PC-9 (cell line): ENCODE measurements at regions not wholly inside any gene's neighbourhood (a gene's known extent, or its start where the extent isn't known, plus 50 kb on each side); places are given as distances from the start of the nearest gene placed in this dataset.

Source experiments
- CTCF ChIP-seq: fragments of 200-600 bp; sonication (generic); conservative IDR thresholded peaks from 2 replicates; pipeline ENCODE4 v1.6.1; 2017; ENCODE audit warnings: mixed run types, antibody characterized with exemption, mild to moderate bottlenecking, moderate library complexity
- EZH2 ChIP-seq: fragments of 200-600 bp; sonication (generic); IDR thresholded peaks from 2 replicates; pipeline ENCODE4 v1.8.0; 2017; ENCODE audit warnings: antibody characterized with exemption, low read depth

- TF ChIP-seq CTCF = no peak
- no peak for TF ChIP-seq EZH2
These were observed 69.9 kb upstream of the ATP2C1 start for GRCh38 chr3:130823996-130824395.
